DMS 273 (cell line): ENCODE measurements at regions not wholly inside any gene's neighbourhood (a gene's known extent, or its start where the extent isn't known, plus 50 kb on each side); places are given as distances from the start of the nearest gene placed in this dataset.

Source experiments
- DNase-seq: peaks from one replicate; lab custom pipeline; 2025; ENCODE audit not compliant: unreplicated experiment; lab: John Stamatoyannopoulos, UW

GRCh38 chr12:125222876-125223275 lies 157.6 kb downstream of the AACS start:
- no peak for DNase-seq

GRCh38 chr12:125225641-125226040 lies 160.4 kb downstream of the AACS start:
- DNase-seq, result no peak

GRCh38 chr12:125228519-125229260 lies 163.5 kb downstream of the AACS start:
- no peak for DNase-seq

GRCh38 chr12:125229878-125230530 lies 164.8 kb downstream of the AACS start:
- DNase-seq, result no peak

- DNase-seq, result no peak
Observed at GRCh38 chr12:125233319-125233718, 168.1 kb downstream of the AACS start.

GRCh38 chr12:125239563-125239962 lies 174.3 kb downstream of the AACS start:
- DNase-seq, result no peak

- no peak for DNase-seq
Observed at GRCh38 chr12:125240717-125241116, 175.5 kb downstream of the AACS start.

- DNase-seq, result no peak
Observed at GRCh38 chr12:125243811-125244210, 178.6 kb downstream of the AACS start.

GRCh38 chr12:125244338-125244737 lies 179.1 kb downstream of the AACS start:
- DNase-seq, result no peak

- DNase-seq, result no peak
Observed at GRCh38 chr12:125245581-125246557, 180.6 kb downstream of the AACS start.

GRCh38 chr12:125247477-125247876 lies 182.2 kb downstream of the AACS start:
- no peak for DNase-seq

- no peak for DNase-seq
Observed at GRCh38 chr12:125249066-125249824, 184.0 kb downstream of the AACS start.

GRCh38 chr12:125249932-125250331 lies 184.7 kb downstream of the AACS start:
- no peak for DNase-seq

- no peak for DNase-seq
Observed at GRCh38 chr12:125254236-125254635, 189.0 kb downstream of the AACS start.

GRCh38 chr12:125254856-125255255 lies 189.6 kb downstream of the AACS start:
- no peak for DNase-seq

GRCh38 chr12:125255935-125256633 lies 190.8 kb downstream of the AACS start:
- DNase-seq, result no peak

- DNase-seq, result no peak
Observed at GRCh38 chr12:125256634-125256936, 191.3 kb downstream of the AACS start.

- DNase-seq, result no peak
Observed at GRCh38 chr12:125259178-125259867, 194.1 kb downstream of the AACS start.

GRCh38 chr12:125262851-125263250 lies 197.6 kb downstream of the AACS start:
- DNase-seq, result no peak

- DNase-seq, result no peak
Observed at GRCh38 chr12:125263385-125263784, 198.2 kb downstream of the AACS start.
